Uterus (tissue), 3 donors: ENCODE measurements at regions not wholly inside any gene's neighbourhood (a gene's known extent, or its start where the extent isn't known, plus 50 kb on each side); places are given as distances from the start of the nearest gene placed in this dataset.

Experiments used
- DNase-seq, 2 donors: peaks; one replicate each; pipeline ENCODE4 v3.0.0-alpha.2; 2019 to 2020
- H3K27ac ChIP-seq, 2 donors: fragments of 200-600 bp; sonication (generic); 1 replicate in 1 of 2; 2 replicates in 1 of 2; pipeline ENCODE4 v1.5.1; 2016 to 2018
- H3K27me3 ChIP-seq, 2 donors: fragments of 200-600 bp; sonication (generic); one replicate each; pipeline ENCODE4 v1.5.1; 2018 to 2019; ENCODE audit warnings: control low read depth in 1 of 2
- H3K36me3 ChIP-seq, 2 donors: fragments of 200-600 bp; sonication (generic); one replicate each; pipeline ENCODE4 v1.5.1; 2019; ENCODE audit warnings: control low read depth in 1 of 2
- H3K4me1 ChIP-seq, 2 donors: fragments of 200-600 bp; sonication (generic); one replicate each; pipeline ENCODE4 v1.5.1; 2018 to 2019; ENCODE audit warnings: control low read depth in 1 of 2
- H3K4me3 ChIP-seq, 2 donors: fragments of 200-600 bp; sonication (generic); 1 replicate in 1 of 2; 2 replicates in 1 of 2; pipeline ENCODE4 v1.5.1; 2018 to 2019; ENCODE audit warnings: mild to moderate bottlenecking in 1 of 2
- H3K9me3 ChIP-seq, 2 donors: fragments of 200-600 bp; sonication (generic); one replicate each; pipeline ENCODE4 v1.5.1; 2019; ENCODE audit warnings: control low read depth in 1 of 2
- CTCF ChIP-seq, 4 experiments: fragments of 200-600 bp in 2 of 4; fragments of 450-650 bp in 2 of 4; sonication (generic) in 2 of 4; IDR thresholded peaks; one replicate each; pipeline ENCODE4 v1.5.1; 2016 to 2019; ENCODE audit warnings: antibody characterized with exemption in 4 of 4, mild to moderate bottlenecking in 2 of 4, moderate library complexity in 1 of 4
- POLR2A ChIP-seq, 2 donors: fragments of 450-650 bp; IDR thresholded peaks; one replicate each; pipeline ENCODE4 v1.6.1; 2016; ENCODE audit warnings: antibody characterized with exemption in 2 of 2, mild to moderate bottlenecking in 1 of 2, moderate library complexity in 1 of 2
- intact Hi-C: fragments of 100-400 bp; cut with DNase I; formaldehyde crosslinking; loops from one replicate; pipeline ENCODE4 v1.15.1; 2023; ENCODE audit warnings: low total_unique reads
- donor health status: DM: yes; HTN: yes; CAD: no.

- Histone ChIP-seq H3K27ac (no peak overlapping the region), H3K36me3 (no peaks in the 10 kb centered on the region), H3K4me1 (no peaks in the 10 kb centered on the region), H3K27me3 (no peaks in the 10 kb centered on the region), H3K9me3 (no peaks in the 10 kb centered on the region), H3K4me3 (no peak overlapping the region)
- TF ChIP-seq POLR2A (IDR thresholded peaks at IDR 0.05) (no peak), CTCF (IDR thresholded peaks at IDR 0.05) (no peak)
- intact Hi-C loops, result no loop called here
- no peak for DNase-seq
Measured at GRCh38 chr20:22779878-22780277, 195.5 kb upstream of the FOXA2 start.

GRCh38 chr20:22781869-22782268 is 197.5 kb upstream of the FOXA2 start:
- no peaks in the 10 kb centered on the region for H3K4me1 ChIP-seq
- H3K36me3 ChIP-seq, result no peaks in the 10 kb centered on the region
- H3K4me3 ChIP-seq, result no peak overlapping the region
- TF ChIP-seq CTCF (IDR thresholded peaks at IDR 0.05), result no peak
- no peak for TF ChIP-seq POLR2A (IDR thresholded peaks at IDR 0.05)
- intact Hi-C loops, result no loop called here
- no peak for DNase-seq
- H3K27ac ChIP-seq, result no peak overlapping the region
- H3K27me3 ChIP-seq, result no peaks in the 10 kb centered on the region
- no peaks in the 10 kb centered on the region for H3K9me3 ChIP-seq

- Histone ChIP-seq H3K4me3 (no peak overlapping the region), H3K4me1 (no peaks in the 10 kb centered on the region), H3K27ac (no peak overlapping the region), H3K36me3 (no peaks in the 10 kb centered on the region), H3K9me3 (no peaks in the 10 kb centered on the region), H3K27me3 (no peaks in the 10 kb centered on the region)
- TF ChIP-seq CTCF (IDR thresholded peaks at IDR 0.05), result no peak
- TF ChIP-seq POLR2A (IDR thresholded peaks at IDR 0.05), result no peak
- no peak for DNase-seq
- intact Hi-C loops, result no loop called here
Measured at GRCh38 chr20:22789676-22790075, 205.3 kb upstream of the FOXA2 start.

- DNase-seq, result no peak
- Histone ChIP-seq H3K9me3 (no peaks in the 10 kb centered on the region), H3K4me3 (no peak overlapping the region), H3K27ac (no peak overlapping the region), H3K27me3 (no peaks in the 10 kb centered on the region), H3K4me1 (no peaks in the 10 kb centered on the region), H3K36me3 (no peaks in the 10 kb centered on the region)
- intact Hi-C loops, result no loop called here
- no peak for TF ChIP-seq CTCF (IDR thresholded peaks at IDR 0.05)
- TF ChIP-seq POLR2A (IDR thresholded peaks at IDR 0.05), result no peak
Measured at GRCh38 chr20:22791396-22791795, 207.0 kb upstream of the FOXA2 start.

GRCh38 chr20:22791877-22792525 is 207.6 kb upstream of the FOXA2 start:
- H3K4me3 ChIP-seq, result no peak overlapping the region
- H3K27me3 ChIP-seq, result no peaks in the 10 kb centered on the region
- H3K4me1 ChIP-seq, result no peaks in the 10 kb centered on the region
- H3K9me3 ChIP-seq, result no peaks in the 10 kb centered on the region
- H3K27ac ChIP-seq, result no peak overlapping the region
- TF ChIP-seq POLR2A (IDR thresholded peaks at IDR 0.05) (no peak), CTCF (IDR thresholded peaks at IDR 0.05) (no peak)
- no peaks in the 10 kb centered on the region for H3K36me3 ChIP-seq
- intact Hi-C loops, result no loop called here
- DNase-seq, result no peak
